Stimulated activated CD8-positive, alpha-beta memory T cell treated with anti-CD3 and anti-CD28 coated beads, Interleukin-7, amount 100 ng/mL, for 48 hours (primary cell): ENCODE measurements at regions not wholly inside any gene's neighbourhood (a gene's known extent, or its start where the extent isn't known, plus 50 kb on each side); places are given as distances from the start of the nearest gene placed in this dataset.

Source experiments
- DNase-seq, 2 donors: peaks; one replicate each; pipeline ENCODE4 v3.0.0-alpha.2; 2020; ENCODE audit warnings: low read depth in 1 of 2; ENCODE audit errors: extremely low read depth in 1 of 2

DNA sequence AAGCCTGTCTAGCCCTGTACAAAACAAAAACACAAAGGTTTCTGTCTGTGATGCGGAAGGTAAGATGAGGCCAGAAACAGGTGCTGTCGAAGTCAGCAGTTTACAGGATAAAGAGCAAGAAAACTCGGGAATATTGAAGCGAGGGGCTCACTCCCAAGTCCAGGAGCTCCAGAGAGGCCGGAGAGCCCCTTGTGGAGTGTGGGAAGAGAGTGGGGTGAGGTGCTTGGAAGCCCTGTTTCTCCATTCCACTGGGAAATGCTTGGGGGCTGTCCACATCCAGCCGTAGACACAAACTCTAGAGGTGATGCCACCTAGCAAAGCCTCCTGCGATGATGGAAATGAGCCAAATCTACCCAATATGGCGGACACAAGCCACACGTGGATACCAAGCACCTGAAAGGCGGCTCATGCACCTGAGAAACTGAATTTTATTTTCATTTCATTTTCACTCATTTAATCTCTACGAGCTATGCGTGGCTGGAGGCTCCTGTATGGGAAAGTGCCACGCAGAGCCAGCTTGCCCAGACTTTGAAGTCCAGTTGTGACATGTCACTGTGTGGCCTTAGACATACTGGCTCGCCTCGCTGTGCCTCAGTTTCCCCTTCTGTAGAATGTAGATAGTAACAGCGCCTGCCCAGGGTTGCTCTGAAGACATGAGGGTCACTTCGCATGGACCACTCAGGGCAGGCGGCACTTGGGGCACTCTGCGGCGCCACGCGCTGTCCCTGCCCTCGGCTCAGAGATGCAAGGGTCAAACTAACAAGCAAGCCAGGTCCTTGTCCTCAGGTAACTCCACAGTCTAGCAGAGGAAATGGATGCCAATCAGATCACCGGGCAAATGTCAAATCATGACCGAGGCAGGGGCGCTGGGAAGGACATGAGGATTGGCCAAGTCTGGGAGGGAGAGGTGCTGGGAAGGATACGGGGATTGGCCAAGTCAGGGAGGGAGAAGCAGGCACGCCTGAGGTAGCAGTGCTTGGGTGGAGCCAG is 684.7 kb downstream of the TBC1D22A start:
- no peak for DNase-seq

DNA sequence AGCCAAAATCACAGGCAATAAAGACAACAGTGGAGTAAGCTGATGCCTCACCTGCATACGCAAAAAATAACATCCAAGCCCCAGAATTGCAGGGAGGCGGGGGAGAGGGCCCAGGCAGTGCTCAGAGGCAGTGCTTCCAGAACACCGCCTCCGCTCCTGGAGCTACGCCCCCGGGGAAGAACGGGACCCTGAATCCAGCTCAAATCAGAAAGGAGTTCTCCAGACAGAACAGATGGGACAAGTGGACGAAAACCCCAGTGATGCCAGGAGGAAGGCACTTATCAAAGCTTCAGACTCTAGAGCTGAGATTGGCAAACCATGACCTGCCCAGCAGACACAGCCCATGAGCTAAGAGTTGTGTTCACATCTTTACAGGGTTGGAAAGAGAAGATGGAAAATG is 683.9 kb downstream of the TBC1D22A start:
- DNase-seq: no peak

DNA sequence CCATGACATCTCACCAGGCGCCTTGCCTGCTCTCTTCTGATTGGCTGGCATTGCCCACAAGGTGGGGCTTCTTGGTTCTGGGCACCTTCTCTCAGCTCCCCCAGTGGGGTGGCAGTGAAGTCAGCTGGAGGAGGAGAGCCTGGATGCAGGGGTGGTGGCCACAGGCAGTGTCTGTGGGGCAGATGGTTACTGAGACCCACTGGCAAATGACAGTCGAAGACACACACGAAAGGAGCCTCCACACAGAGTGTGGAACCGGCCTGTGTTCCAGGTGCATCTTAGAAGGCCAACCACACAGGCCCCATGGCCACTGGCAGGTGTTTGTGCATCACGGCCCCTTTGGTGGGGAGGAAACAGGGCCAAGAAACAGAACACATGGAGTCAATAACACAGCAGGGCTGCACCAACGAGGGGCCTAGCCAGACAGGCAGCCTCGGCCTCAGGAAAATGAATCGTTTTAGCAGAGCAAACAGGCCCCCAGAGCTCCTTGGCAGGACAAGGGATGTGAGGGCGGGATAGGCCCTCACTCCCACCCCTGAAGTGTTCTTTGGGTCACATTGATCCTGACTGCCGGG is 683.4 kb downstream of the TBC1D22A start:
- DNase-seq: no peak

DNA sequence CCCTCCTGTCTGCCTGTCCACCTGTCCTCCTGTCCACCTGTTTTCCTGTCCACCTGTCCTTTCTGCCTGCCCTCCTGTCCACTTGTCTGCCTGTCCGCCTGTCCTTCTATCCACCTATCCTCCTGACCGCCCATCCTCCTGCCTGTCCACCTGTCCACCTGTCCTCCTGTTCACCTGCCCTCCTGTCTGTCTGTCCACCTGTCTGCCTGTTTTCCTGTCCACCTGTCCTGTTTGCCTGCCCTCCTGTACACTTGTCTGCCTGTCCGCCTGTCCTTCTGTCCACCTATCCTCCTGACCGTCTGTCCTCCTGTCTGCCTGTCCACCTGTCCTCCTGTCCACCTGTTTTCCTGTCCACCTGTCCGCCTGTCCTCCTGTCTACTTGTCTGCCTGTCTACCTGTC is 682.8 kb downstream of the TBC1D22A start:
- DNase-seq: no peak

DNA sequence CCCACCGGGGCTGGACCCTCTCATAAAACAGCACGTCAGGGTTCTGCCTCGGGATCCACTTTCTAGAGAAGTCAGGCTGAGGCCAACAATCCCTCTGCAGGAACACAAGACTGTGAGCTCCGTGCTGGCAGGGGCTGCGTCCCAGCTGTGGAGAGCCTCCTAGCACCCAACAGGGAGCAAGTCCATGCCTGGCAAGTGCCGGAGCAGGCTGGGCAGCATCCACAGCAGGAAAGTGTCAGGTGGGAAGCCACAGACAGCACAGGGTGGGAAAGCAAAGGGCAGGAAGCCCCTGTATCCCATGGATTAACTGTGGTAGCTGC is 682.3 kb downstream of the TBC1D22A start:
- no peak for DNase-seq

DNA sequence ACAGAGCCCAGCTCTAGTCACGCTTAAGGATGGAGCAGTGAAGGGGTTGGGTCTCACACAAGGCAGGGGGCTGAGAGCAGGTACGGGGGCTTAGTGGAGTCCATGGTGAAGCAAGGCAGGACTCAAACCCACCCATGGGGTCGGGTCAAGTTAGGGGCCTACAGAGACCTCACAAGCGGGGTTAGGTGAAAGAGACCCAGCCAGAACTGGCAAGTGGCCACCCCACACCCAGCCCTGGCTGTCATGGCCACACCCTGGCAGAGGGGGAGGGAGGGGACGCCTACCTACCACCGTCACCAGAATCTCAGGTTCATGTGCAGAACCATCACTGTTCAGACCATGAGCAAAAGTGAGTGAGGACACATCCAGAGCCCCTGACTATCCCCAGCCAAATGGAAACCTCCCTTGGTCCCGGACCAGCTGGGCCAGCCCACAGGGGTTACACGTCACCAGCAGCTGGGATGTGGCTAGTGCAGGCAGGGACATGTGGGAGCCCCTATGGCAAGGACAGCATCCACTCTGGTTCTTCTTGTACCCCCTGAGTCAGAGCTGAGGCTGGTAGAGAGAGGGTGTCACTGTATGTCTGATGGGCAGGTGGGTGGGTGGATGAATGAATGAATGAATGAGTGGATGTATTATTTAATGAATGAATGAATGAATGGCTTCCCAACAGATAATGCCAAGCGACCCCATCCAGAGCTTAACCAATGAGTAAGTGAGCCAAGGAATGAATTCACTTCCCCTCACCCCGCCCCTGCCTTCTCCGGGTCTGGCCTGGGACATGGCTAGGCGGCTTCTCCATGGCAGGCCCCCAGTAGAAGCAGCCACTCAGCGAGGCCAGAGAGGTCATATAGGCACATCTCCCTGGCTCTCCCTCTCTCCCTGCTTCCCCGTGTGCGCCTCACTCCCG is 681.6 kb downstream of the TBC1D22A start:
- no peak for DNase-seq

DNA sequence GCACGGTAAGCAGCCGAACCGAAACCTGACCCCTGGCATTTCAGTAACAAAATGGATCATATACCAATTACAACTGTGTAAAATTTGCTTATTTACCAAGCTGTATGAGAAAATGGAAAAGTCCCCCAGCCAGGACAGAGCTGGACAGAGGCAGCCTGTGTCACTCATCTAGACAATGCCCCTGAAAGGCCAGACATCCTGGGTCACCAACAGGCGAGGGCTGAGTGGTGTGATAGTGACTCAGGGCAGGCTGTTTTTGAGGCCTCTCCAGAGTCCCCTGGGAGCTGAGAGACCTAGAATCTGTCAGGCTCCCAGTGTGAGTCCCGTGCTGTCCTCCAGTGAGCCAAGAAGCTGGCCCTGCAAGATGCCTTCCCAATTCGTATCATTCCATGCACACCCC is 680.4 kb downstream of the TBC1D22A start:
- no peak for DNase-seq

DNA sequence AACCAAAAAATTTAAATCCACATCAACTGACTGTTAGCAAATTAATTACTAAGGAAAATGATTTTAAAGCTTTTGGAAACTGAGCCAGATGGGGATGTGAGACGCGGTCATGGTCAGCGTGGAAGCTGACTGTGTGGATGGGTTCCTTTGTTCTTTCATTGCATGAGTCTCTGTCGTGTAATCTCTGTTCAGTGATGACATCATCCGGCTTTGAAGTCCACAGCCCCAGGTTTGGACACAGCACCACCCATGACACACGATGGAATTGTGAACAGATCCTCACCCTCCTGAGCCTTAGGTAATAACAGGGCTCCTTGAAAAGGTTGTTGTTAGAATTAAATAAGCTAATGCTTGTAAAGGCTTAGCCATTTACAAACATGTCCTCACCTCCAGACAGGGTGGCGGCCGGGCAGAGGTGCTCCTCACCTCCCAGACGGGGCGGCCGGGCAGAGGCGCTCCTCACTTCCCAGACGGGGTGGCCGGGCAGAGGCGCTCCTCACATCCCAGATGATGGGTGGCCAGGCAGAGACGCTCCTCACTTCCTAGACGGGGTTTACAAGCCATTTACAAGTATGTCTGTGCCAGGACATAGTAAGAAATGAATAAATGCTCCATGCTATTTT is 677.3 kb downstream of the TBC1D22A start:
- no peak for DNase-seq

DNA sequence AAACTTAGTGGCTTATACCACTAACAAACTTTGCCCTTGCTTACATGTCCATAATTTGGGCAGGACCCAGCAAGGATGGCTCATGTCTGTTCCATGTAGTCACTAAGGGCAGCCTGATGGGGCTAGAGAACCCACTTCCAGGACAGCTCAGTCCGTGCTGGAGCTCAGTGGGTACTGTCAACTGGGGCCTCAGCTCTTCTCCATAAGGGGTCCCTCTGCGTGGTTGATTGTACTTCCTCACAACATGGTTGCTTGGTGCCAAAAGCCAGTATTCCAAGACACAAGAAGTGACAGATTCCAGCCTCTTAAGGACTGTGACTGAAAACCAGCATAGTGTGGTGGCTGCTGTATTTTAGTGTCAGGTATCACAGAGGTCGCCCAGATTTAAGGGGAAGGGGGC is 675.2 kb downstream of the TBC1D22A start:
- DNase-seq: no peak

DNA sequence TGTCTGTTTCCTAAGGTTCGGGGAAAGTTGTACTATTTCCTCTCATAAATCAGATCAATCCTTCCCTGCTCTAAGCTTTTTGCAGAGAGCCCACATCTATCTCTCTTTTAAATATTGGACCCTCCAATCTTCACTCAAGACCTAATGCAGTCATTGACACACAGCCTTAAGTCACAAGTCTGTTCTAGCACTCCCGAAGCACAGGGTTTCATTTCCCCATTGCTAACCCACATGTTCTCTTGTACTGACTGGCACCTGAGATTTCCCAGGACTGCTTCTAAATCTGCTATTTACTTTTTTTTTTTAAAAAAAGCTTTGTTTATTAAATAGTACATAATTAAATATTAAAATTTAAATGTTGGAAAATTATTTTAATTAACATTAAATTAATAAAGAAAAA is 674.7 kb downstream of the TBC1D22A start:
- DNase-seq: no peak

DNA sequence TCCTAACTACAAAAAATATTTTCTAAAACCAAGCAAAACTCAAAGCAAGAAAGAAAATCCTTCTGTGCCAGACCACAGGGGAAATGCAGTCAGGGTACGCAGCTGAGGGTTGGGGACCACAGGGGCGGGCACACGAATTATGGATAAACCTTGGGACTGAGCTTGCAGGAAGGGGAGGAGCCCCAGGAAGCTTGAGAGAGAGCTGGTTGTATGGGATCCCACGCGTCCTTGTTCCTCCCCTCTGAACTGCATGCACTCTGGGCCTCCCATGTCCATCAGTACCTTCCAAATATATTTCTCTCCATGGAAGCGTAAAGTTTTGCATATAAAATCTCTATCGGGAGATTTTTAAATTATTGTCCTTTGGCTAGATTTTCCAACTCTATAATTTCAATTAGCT is 673.4 kb downstream of the TBC1D22A start:
- no peak for DNase-seq

DNA sequence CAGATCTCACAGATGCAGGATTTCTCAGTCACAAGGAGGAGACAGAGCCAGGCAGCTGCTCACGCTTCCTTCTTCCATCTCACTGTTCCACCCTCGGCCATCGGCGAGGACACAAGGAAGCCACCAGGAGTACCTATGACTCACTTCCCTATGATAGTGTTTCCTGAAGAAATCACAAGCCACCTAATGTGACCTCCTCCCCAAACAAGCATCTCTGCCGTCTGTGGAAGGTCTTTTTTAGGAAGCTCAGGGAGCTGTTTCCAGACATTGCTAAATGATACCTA is 672.7 kb downstream of the TBC1D22A start:
- no peak for DNase-seq

DNA sequence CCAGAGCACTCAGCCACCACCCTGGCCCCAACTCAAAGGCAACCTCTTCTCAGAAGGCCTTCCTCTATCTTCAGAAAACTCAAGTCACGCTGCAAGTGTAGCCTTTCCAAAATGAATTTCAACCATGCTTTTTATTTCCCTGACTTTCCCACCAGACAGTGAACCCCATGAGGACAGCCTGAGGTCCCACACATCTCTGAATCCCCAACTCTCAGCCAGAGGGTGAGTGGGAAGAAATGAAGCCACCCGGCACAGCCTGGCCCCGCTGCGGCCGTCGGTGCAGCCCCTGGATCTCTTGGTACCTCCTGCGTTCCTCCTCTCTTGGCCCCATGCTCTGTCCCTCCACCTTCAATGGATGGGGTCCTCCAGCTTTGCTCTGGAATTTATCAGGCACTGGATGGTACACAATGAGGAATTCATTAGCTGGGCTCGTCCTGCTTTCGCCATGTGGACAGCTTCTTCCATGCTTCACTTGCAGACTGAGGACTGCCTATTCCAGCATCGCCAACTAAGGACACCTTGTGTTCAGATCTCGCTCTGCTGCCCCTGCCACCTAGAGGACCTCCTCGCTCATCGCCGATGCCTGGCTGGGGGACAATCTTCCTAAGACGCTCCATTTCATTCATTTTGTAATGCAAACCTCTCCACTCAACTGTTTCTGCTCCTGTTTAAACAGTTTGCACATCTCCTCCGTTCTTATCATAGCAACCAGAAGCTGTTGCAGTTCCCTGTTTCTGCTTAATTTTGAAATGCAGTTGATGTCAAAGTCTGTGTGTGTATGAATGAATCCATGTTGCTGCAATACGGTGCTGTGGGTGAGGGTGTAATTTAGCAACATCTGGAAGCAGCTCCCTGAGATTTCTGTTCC is 672.1 kb downstream of the TBC1D22A start:
- DNase-seq: no peak

DNA sequence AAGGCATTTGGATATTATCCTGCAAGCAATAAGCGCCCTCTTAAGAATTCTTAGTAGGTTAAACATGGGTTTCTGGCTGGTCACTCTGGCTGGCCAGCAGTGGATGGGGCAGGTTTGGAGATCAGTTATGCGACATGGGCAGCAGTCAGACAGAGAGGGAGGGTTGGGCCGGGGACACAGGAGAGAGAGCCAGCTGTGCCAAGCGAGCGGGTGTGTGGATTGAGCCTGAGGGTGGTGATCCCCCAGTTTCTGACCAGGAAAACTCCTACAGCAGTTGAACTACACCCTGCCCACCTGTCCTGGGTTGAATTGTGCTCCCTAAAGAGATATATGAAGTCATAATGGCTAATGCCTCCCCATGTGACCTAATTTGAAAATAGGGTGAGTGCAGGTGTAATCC is 671.2 kb downstream of the TBC1D22A start:
- no peak for DNase-seq

DNA sequence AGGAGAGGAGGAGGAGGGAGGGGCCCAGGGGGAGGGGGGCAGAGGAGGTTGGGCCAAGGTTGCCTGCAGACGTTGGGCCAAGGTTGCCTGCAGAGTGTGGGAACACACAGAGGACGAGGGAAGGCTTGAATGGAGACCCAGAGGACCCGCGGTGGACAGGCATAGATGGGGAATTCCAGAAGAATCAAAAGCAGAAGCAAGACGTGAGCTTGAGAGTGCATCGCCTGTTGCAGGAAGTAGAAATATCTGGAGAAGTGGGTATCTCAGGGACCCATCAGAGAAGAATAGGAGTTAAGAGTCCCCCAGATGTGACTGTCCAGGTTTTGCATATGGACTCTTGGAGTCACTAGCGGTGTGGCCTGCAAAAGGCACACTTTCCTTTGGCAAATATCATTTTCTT is 670.2 kb downstream of the TBC1D22A start:
- no peak for DNase-seq

DNA sequence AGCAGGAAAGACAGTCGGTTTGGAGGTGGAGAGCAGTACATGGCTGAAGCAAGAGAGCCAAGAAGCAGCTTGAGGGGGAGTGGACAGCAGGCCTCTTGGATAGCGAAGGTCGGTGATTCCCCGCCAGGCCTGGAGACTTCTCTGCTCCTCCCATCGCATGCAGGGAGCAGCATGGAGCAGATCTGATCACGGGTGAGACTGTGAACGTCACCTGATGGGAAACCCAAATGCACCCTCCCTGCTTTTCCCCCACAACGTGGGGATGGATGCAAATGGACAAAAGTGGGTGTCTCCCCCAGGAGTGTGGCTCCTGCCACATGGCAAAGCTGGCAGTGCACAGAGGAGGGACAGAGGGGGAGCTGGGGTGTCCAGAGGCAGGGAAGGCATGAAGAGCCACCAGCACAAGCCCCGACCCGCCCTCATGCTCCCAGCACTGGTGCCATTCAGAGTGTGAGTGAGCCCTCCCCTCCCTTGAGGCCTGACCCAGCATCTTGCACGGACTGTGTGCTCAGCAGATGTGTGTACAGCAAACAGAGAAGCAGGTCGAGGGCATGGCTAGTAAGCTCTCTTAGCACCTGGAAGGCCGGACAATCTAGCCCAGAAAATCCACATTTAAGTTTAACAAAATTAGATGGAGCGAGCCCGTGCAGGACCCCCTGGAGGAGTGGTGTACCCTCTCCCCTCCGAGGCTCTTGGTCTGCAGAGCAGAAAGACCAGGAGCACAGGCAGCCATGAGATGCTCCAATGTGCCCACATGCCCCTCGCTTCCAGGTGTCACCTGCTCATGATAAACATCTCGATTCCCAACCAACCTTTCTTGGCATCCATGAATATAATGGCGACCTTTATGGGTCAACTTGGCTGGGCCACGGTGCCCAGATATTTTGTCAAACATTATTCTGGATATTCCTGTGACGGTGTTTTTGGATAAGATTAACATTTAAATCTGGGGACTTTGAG is 661.7 kb downstream of the TBC1D22A start:
- no peak for DNase-seq

DNA sequence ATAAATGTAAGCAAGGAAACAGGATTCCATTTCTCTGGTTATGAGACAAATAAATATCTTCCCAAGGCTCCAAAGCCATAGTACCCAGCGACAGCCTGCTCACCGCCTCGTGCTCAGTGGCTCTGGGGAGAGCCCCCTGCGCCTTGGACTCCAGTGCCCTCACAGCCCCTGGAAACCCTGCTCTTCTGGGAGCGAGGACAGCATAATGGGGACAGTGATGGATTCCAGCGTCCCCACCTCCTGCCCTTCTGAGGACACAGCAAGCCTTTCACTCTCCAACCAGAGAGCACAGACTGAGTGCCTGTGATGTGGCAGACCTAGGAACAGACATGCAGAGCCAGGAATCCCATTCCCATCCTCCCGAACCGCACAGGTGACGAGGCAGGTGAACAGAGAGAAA is 660.8 kb downstream of the TBC1D22A start:
- DNase-seq: no peak

DNA sequence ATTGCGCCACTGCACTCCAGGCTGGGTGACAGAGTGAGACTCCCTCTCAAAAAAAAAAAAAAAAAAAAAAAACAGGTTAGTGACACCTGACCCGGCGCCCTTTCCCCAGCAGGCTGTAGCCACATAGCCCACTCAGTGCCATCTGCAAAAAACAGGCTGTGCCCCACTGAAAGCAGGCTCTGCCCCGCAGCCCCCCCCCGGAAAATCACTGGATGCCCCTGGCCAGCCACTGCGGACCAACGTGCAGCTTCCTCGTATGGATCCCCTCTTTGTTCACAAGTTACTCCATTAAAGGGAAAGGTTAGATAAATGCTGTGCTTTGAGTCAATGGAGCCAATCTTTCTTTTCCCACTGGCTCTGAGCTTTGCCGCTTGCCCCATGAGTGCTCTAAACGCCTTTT is 660.3 kb downstream of the TBC1D22A start:
- DNase-seq: no peak

DNA sequence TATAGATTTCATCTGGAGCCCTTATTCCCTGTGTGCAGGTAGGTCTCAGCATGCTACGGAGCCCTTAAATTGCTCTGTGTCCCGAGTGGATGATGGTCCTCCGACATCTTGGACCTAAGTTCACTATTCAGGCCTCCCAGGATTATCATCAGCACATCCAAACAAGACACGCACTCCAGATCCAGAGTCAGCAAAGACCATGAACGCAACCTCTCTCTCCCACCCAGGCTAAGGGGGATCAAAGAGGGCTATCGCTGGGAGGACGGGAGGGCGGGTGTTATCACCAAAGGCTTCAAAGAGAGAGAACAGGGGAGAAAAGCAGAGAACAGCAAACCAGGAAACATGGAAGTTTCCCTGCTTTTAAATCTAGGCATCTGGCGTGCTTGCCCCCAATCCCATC is 659.4 kb downstream of the TBC1D22A start:
- no peak for DNase-seq
